Pons (tissue), 1 donor: ENCODE measurements at regions not wholly inside any gene's neighbourhood (a gene's known extent, or its start where the extent isn't known, plus 50 kb on each side); places are given as distances from the start of the nearest gene placed in this dataset.

Experiments used
- DNase-seq: peaks from one replicate; pipeline ENCODE4 v3.0.0-alpha.2; 2016; ENCODE audit warnings: low spot score

DNA sequence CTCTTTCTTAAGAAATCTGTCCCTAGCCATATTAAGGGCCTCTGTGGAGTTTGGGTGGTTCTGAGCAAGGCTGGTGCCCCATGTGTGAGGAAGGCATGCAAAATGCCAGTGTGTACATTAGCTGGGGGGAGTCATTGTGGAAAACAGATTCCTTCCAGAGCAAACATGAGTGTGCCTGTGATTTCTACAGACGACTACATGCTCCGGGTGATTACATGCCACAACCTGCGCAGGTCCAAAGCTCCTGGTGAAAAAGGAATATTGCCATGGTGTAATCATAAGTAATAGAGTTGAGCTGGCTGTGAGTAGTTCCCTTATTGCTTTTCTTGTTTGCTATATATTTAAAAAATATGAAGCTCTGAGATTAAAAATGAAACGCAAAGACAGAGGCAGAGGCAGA is 102.1 kb downstream of the ACER2 start:
- DNase-seq = no peak
